Left ventricle myocardium inferior (tissue), 1 donor: ENCODE measurements at regions not wholly inside any gene's neighbourhood (a gene's known extent, or its start where the extent isn't known, plus 50 kb on each side); places are given as distances from the start of the nearest gene placed in this dataset.
"Not testable (repeated sequence)": the region's sequence is repeated elsewhere in the genome, so short reads cannot be mapped to it uniquely, and the experiment has no call there.

ENCODE experiments used
- DNase-seq: peaks from one replicate; pipeline ENCODE4 v3.0.0-alpha.2; 2020
- H3K27ac ChIP-seq: fragments of 200-600 bp; replicated peaks from 2 replicates; pipeline ENCODE4 v1.8.0; 2021
- H3K27me3 ChIP-seq: fragments of 200-600 bp; 2 replicates; pipeline ENCODE4 v1.8.0; 2021; ENCODE audit warnings: low read depth
- H3K36me3 ChIP-seq: fragments of 200-600 bp; 2 replicates; pipeline ENCODE4 v1.8.0; 2021
- H3K4me1 ChIP-seq: fragments of 200-600 bp; 2 replicates; pipeline ENCODE4 v1.8.0; 2021
- H3K4me3 ChIP-seq: fragments of 200-600 bp; 2 replicates; pipeline ENCODE4 v1.8.0; 2021; ENCODE audit warnings: mild to moderate bottlenecking, moderate library complexity
- H3K9me3 ChIP-seq: fragments of 200-600 bp; replicated peaks from 2 replicates; pipeline ENCODE4 v1.8.0; 2021
- intact Hi-C: fragments of 100-400 bp; cut with micrococcal nuclease; formaldehyde crosslinking; loops from one replicate; pipeline ENCODE4 v1.11.0; 2022
- TF ChIP-seq, protein P1 (sequence below): fragments of 200-600 bp; IDR thresholded peaks from 2 replicates; pipeline ENCODE4 v1.8.0; 2021; ENCODE audit warnings: antibody characterized with exemption, mild to moderate bottlenecking, borderline replicate concordance
- donor health status: DM: no; HTN: yes; CAD: no; lungs with severe emphysema.

GRCh38 chr11:87536565-87536964 is 498.8 kb downstream of the TMEM135 start:
- TF ChIP-seq, protein P1, sequence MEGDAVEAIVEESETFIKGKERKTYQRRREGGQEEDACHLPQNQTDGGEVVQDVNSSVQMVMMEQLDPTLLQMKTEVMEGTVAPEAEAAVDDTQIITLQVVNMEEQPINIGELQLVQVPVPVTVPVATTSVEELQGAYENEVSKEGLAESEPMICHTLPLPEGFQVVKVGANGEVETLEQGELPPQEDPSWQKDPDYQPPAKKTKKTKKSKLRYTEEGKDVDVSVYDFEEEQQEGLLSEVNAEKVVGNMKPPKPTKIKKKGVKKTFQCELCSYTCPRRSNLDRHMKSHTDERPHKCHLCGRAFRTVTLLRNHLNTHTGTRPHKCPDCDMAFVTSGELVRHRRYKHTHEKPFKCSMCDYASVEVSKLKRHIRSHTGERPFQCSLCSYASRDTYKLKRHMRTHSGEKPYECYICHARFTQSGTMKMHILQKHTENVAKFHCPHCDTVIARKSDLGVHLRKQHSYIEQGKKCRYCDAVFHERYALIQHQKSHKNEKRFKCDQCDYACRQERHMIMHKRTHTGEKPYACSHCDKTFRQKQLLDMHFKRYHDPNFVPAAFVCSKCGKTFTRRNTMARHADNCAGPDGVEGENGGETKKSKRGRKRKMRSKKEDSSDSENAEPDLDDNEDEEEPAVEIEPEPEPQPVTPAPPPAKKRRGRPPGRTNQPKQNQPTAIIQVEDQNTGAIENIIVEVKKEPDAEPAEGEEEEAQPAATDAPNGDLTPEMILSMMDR, result no peak

DNA sequence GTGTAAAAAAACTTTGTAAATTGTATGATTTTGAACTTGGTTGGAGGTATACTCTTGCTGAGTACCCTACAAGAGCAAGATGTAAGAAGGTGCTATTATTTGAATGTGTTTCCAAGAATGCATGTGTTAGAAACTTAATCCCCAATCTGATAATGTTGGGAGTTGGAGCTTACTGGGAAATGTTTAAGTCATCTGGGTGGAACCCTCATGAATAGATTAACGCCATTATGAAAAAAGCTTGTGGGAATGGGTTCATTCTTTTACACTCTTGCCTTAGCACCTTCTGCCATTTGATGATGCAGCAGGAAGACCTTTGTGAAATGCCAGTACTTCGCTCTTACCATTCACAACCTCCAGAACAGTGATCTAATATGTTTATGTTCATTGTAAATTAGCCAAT is 498.3 kb downstream of the TMEM135 start:
- TF ChIP-seq, protein P1, result no peak
- Histone ChIP-seq H3K4me1 (no peaks in the 10 kb centered on the region), H3K9me3 (no peaks in the 10 kb centered on the region), H3K27me3 (no peaks in the 10 kb centered on the region), H3K27ac (no peak overlapping the region), H3K4me3 (no peak overlapping the region), H3K36me3 (no peaks in the 10 kb centered on the region)
- intact Hi-C loops, result no loop called here
- DNase-seq, result no peak

More at GRCh38 chr11:87536565-87536964, 498.8 kb downstream of the TMEM135 start:
- no peaks in the 10 kb centered on the region for H3K27me3 ChIP-seq
- H3K9me3 ChIP-seq, result no peaks in the 10 kb centered on the region
- no peak for DNase-seq
- no peak overlapping the region for H3K27ac ChIP-seq
- intact Hi-C loops, result no loop called here
- no peaks in the 10 kb centered on the region for H3K36me3 ChIP-seq
- H3K4me3 ChIP-seq, result no peak overlapping the region
- no peaks in the 10 kb centered on the region for H3K4me1 ChIP-seq

DNA sequence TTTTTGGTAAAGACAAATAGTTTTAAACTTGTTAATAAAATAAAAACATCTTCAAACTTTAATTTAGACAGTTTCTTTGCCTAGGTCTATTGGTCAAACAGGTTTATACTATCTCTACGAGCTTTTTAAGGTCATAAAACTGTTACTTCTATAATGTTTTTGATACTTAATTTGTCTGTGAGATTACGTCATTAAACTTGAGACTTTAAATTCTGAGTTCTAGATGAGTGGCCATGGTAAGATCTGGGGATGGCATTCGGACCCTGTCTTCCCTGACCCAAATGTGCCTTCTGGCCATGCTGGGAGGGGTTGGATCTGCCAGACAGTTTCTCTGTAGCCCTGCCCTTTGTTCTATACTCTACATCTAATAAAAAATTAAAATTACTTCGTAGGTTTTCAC is 497.8 kb downstream of the TMEM135 start:
- no peak for DNase-seq
- intact Hi-C loops, result no loop called here

DNA sequence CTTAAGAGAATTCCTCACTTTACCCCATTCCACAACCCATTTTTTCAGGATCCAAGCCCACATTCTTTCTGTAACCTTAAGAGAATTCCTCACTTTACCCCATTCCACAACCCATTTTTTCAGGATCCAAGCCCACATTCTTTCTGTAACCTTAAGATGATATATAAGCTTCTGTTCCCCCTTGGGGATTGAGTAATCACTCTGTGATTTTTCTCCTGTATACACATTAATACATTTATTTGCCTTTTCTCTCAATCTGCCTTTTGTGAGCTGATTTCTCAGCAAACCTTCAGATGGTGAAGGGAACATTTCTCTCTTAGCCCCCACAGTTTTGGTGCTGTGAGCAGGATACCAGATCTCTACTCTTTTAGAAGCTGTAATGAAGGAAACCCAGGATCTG is 494.1 kb downstream of the TMEM135 start:
- H3K4me1 ChIP-seq, DNase-seq, H3K36me3 ChIP-seq, H3K4me3 ChIP-seq, H3K9me3 ChIP-seq, intact Hi-C loops, H3K27ac ChIP-seq, H3K27me3 ChIP-seq: not testable (repeated sequence)

More for the DNA sequence above, 497.8 kb downstream of the TMEM135 start:
- Histone ChIP-seq H3K27ac (no peak overlapping the region), H3K9me3 (no peaks in the 10 kb centered on the region), H3K27me3 (no peaks in the 10 kb centered on the region), H3K36me3 (no peaks in the 10 kb centered on the region), H3K4me1 (no peaks in the 10 kb centered on the region), H3K4me3 (no peak overlapping the region)
- TF ChIP-seq, protein P1, result no peak

- TF ChIP-seq, protein P1, result no peak
- intact Hi-C loops, result no loop called here
- Histone ChIP-seq H3K4me3 (no peak overlapping the region), H3K36me3 (no peaks in the 10 kb centered on the region), H3K27ac (no peak overlapping the region), H3K9me3 (peaks cover 5% of the 10 kb centered on the region), H3K27me3 (no peaks in the 10 kb centered on the region), H3K4me1 (no peaks in the 10 kb centered on the region)
- no peak for DNase-seq
These were observed 491.8 kb downstream of the TMEM135 start for GRCh38 chr11:87529486-87529885.

GRCh38 chr11:87528752-87529151 is 491.0 kb downstream of the TMEM135 start:
- intact Hi-C loops, result no loop called here
- no peaks in the 10 kb centered on the region for H3K36me3 ChIP-seq
- H3K4me3 ChIP-seq, result no peak overlapping the region
- peaks cover 13% of the 10 kb centered on the region for H3K9me3 ChIP-seq
- TF ChIP-seq, protein P1, result no peak
- no peak overlapping the region for H3K27ac ChIP-seq
- no peaks in the 10 kb centered on the region for H3K4me1 ChIP-seq
- H3K27me3 ChIP-seq, result no peaks in the 10 kb centered on the region
- no peak for DNase-seq
